VCaP (cell line): ENCODE measurements at regions not wholly inside any gene's neighbourhood (a gene's known extent, or its start where the extent isn't known, plus 50 kb on each side); places are given as distances from the start of the nearest gene placed in this dataset.

Experiments
- H3K27ac ChIP-seq: fragments of 450-650 bp; 2 replicates; pipeline ENCODE4 v1.5.1; 2017
- CTCF ChIP-seq: fragments of 450-650 bp; conservative IDR thresholded peaks from 2 replicates; pipeline ENCODE4 v1.5.1; 2017; ENCODE audit warnings: mild to moderate bottlenecking, moderate library complexity

DNA sequence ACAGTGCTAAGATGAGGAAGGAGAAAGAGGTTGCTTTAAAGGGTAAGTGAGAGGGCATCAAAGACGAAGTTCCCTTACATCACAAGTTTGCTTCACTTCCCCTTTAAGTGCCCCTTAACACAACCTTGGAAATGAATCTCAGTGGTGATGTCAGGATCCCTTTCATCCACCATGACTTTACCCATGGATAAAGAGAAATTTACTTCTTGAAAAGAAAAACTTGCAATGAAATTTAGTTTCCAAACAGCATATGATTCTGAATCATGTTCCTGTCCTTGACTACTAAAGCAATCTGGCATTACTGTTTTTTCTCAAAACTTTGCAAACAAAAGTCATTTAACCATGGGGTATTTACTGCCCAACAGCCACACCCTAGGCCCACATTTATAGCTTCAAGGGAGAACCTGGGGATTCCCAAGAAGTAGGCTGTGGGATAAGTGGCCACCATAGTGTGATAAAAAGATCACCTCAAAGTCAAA, 135.9 kb downstream of the ITGB8 start:
- no peak overlapping the region for H3K27ac ChIP-seq
- no peak for TF ChIP-seq CTCF

GRCh38 chr7:20470082-20470481, 139.4 kb downstream of the ITGB8 start:
- no peak for TF ChIP-seq CTCF
- H3K27ac ChIP-seq, result no peak overlapping the region

- no peak overlapping the region for H3K27ac ChIP-seq
- no peak for TF ChIP-seq CTCF
Observed at GRCh38 chr7:20470726-20471125, 140.0 kb downstream of the ITGB8 start.

DNA sequence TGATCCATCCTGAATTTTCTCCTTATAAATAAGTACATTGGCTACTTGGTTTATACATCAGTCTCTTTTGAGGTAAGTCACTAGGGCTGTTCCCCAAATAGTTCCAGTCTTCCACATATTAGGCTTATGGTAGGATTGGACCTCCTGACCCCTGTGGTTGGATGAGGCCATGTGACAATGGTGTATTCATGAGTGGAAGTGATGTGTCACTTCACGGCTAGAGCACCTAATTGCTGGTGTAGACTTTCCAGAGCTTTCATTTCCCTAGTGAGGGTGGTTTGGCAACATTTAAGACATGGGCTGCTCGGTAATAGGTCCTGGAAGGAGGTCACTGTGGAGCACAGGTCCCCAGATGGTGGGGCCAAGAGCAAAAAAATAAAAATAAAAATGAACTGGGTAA, 141.2 kb upstream of the ABCB5 start:
- TF ChIP-seq CTCF, result no peak
- H3K27ac ChIP-seq, result no peak overlapping the region

DNA sequence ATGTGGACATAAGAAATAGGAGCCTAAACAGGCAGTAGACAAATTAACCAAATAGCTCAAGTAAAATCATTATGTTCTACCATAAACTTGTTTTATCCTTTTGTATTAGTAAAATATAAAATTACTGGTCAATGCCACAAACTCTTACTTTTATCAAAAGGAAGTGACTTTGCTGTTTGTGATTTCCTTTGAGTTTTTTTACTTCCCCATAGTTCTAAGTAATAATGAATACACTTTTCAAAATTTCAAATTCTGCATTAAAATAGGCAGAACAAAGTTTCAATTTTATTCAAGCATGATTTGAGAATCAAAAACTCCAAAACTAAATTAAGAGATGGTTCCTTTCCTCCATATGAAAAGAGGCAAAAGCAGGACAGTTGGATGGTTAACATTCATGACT, 139.7 kb upstream of the ABCB5 start:
- no peak overlapping the region for H3K27ac ChIP-seq
- TF ChIP-seq CTCF, result no peak

GRCh38 chr7:20477067-20477466, 138.4 kb upstream of the ABCB5 start:
- no peak overlapping the region for H3K27ac ChIP-seq
- no peak for TF ChIP-seq CTCF

DNA sequence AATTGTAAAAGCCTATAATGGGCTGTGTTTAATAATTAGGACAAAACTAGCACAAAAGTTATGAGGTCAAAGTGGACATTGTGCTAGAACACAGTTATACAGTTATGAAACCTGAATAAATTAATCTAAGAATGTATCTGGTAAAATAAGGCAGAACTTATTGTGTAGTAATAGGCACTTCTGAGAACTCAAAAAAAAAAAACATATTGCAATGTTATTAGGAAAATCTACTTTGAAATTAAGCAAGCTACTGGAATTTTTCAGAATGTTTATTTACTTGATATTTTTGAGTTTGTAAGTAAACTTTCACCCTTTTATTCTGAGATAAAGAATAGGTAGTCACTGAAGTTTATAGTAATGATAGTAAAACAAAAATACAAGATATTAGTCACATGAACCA, 135.8 kb upstream of the ABCB5 start:
- no peak for TF ChIP-seq CTCF

DNA sequence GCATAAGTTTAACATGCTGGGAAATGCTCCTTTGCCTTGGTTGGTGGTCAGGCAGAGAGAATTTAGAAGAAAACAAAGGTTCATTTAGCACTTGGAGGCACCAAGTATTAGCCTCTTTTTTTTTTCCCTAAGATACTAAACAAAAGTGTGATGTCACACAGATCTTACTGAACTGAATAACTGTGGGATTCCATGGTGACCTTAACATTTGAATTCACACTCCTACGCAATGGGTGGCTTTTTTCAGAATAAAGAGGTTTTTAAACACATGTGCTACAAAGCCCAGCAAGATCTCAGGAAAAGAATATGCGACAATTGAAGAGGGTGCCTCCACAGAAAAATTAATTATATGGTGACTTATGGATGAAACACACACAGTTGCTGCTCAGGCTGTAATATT, 133.4 kb upstream of the ABCB5 start:
- no peak overlapping the region for H3K27ac ChIP-seq

More for the DNA sequence above, 135.8 kb upstream of the ABCB5 start:
- H3K27ac ChIP-seq, result no peak overlapping the region

More for the DNA sequence above, 133.4 kb upstream of the ABCB5 start:
- TF ChIP-seq CTCF, result no peak
